Erythroblast (primary cell): ENCODE measurements at regions not wholly inside any gene's neighbourhood (a gene's known extent, or its start where the extent isn't known, plus 50 kb on each side); places are given as distances from the start of the nearest gene placed in this dataset.
"Not testable (repeated sequence)": the region's sequence is repeated elsewhere in the genome, so short reads cannot be mapped to it uniquely, and the experiment has no call there.

Experiments
- GATA1 ChIP-seq: IDR thresholded peaks from 2 replicates; pipeline ENCODE4 v1.6.1; 2011; ENCODE audit warnings: low read depth, mild to moderate bottlenecking, control low read depth, low read length, moderate library complexity
- POLR2A ChIP-seq: IDR thresholded peaks from 2 replicates; pipeline ENCODE4 v1.6.1; 2011; ENCODE audit warnings: mild to moderate bottlenecking, low read length

DNA sequence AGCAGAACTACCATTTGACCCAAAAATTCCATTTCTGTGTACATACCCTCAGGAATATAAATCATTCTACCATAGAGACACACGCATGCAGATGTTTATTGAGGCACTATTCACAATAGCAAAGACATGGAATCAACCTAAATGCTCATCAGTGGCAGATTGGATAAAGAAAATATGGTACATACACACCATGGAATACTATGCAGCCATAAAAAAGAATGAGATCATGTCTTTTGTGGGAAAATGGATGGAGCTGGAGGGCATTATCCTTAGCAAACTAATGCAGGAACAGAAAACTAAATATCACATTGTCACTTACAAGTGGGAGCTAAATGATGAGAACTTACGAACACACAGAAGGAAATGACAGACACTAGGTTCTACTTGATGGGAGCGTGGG lies 112.3 kb downstream of the CAAP1 start:
- TF ChIP-seq POLR2A, GATA1: not testable (repeated sequence)
